ENCODE measurements at regions not wholly inside any gene's neighbourhood (a gene's known extent, or its start where the extent isn't known, plus 50 kb on each side); places are given as distances from the start of the nearest gene placed in this dataset.

- Mint-ChIP-seq H3K4me3 (no peak overlapping the region), H3K4me1 (ENCODE audit: low read depth) (peaks cover 5% of the 10 kb centered on the region), H3K27me3 (ENCODE audit: low read depth) (no peaks in the 10 kb centered on the region), H3K27ac (no peak overlapping the region), H3K9me3 (no peaks in the 10 kb centered on the region), H3K36me3 (ENCODE audit: low read depth) (no peaks in the 10 kb centered on the region)
- DNase-seq, result no peak
- intact Hi-C loops (cut with micrococcal nuclease), result no loop called here
- CTCF ChIA-PET, result interaction anchor here (0.7 kb wide), 1 partner anchor 421 kb away, joined by 3 read pairs; no protein-coding TSS in a partner anchor
Measured at GRCh38 chr17:77593081-77593480, 365.4 kb upstream of the TNRC6C start.

GRCh38 chr17:77594416-77595209 lies 363.9 kb upstream of the TNRC6C start:
- intact Hi-C loops (cut with micrococcal nuclease), result no loop called here
- Mint-ChIP-seq H3K36me3 (ENCODE audit: low read depth) (no peaks in the 10 kb centered on the region), H3K4me1 (ENCODE audit: low read depth) (peaks cover 5% of the 10 kb centered on the region), H3K4me3 (no peak overlapping the region), H3K27ac (no peak overlapping the region), H3K27me3 (ENCODE audit: low read depth) (no peaks in the 10 kb centered on the region), H3K9me3 (no peaks in the 10 kb centered on the region)
- no peak for DNase-seq
- CTCF ChIA-PET, result interaction anchor here (0.6 kb wide), 1 partner anchor 793 kb away, joined by 4 read pairs; no protein-coding TSS in a partner anchor

- H3K27me3 Mint-ChIP-seq (ENCODE audit: low read depth), result no peaks in the 10 kb centered on the region
- H3K4me3 Mint-ChIP-seq, result no peak overlapping the region
- CTCF ChIA-PET, result no interaction called here
- intact Hi-C loops (cut with micrococcal nuclease), result no loop called here
- no peak for DNase-seq
- H3K27ac Mint-ChIP-seq, result no peak overlapping the region
- no peaks in the 10 kb centered on the region for H3K36me3 Mint-ChIP-seq (ENCODE audit: low read depth)
- no peaks in the 10 kb centered on the region for H3K9me3 Mint-ChIP-seq
- H3K4me1 Mint-ChIP-seq (ENCODE audit: low read depth), result peaks cover 5% of the 10 kb centered on the region
Measured at GRCh38 chr17:77596491-77597417, 361.7 kb upstream of the TNRC6C start.

GRCh38 chr17:77597418-77598240 lies 360.9 kb upstream of the TNRC6C start:
- intact Hi-C loops (cut with micrococcal nuclease), result no loop called here
- Mint-ChIP-seq H3K9me3 (no peaks in the 10 kb centered on the region), H3K4me3 (no peak overlapping the region), H3K27ac (no peak overlapping the region), H3K36me3 (ENCODE audit: low read depth) (no peaks in the 10 kb centered on the region), H3K4me1 (ENCODE audit: low read depth) (peaks cover 5% of the 10 kb centered on the region), H3K27me3 (ENCODE audit: low read depth) (no peaks in the 10 kb centered on the region)
- CTCF ChIA-PET, result no interaction called here
- no peak for DNase-seq

- Mint-ChIP-seq H3K4me1 (ENCODE audit: low read depth) (peaks cover 5% of the 10 kb centered on the region), H3K36me3 (ENCODE audit: low read depth) (no peaks in the 10 kb centered on the region), H3K27ac (no peak overlapping the region), H3K4me3 (no peak overlapping the region), H3K9me3 (no peaks in the 10 kb centered on the region), H3K27me3 (ENCODE audit: low read depth) (no peaks in the 10 kb centered on the region)
- CTCF ChIA-PET, result no interaction called here
- no peak for DNase-seq
- intact Hi-C loops (cut with micrococcal nuclease), result no loop called here
Measured at GRCh38 chr17:77598241-77598620, 360.3 kb upstream of the TNRC6C start.

GRCh38 chr17:77599699-77600098 lies 358.8 kb upstream of the TNRC6C start:
- H3K4me1 Mint-ChIP-seq (ENCODE audit: low read depth), result peaks cover 3% of the 10 kb centered on the region
- H3K4me3 Mint-ChIP-seq, result no peak overlapping the region
- no peak overlapping the region for H3K27ac Mint-ChIP-seq
- H3K36me3 Mint-ChIP-seq (ENCODE audit: low read depth), result no peaks in the 10 kb centered on the region
- no peak for DNase-seq
- no peaks in the 10 kb centered on the region for H3K27me3 Mint-ChIP-seq (ENCODE audit: low read depth)
- CTCF ChIA-PET, result no interaction called here
- intact Hi-C loops (cut with micrococcal nuclease), result no loop called here
- H3K9me3 Mint-ChIP-seq, result no peaks in the 10 kb centered on the region

- H3K36me3 Mint-ChIP-seq (ENCODE audit: low read depth), result no peaks in the 10 kb centered on the region
- H3K9me3 Mint-ChIP-seq, result no peaks in the 10 kb centered on the region
- H3K27me3 Mint-ChIP-seq (ENCODE audit: low read depth), result no peaks in the 10 kb centered on the region
- CTCF ChIA-PET, result no interaction called here
- H3K27ac Mint-ChIP-seq, result no peak overlapping the region
- DNase-seq, result no peak
- no peak overlapping the region for H3K4me3 Mint-ChIP-seq
- intact Hi-C loops (cut with micrococcal nuclease), result no loop called here
- H3K4me1 Mint-ChIP-seq (ENCODE audit: low read depth), result no peaks in the 10 kb centered on the region
Measured at GRCh38 chr17:77600346-77600745, 358.2 kb upstream of the TNRC6C start.

GRCh38 chr17:77601054-77601979 lies 357.2 kb upstream of the TNRC6C start:
- no peaks in the 10 kb centered on the region for H3K36me3 Mint-ChIP-seq (ENCODE audit: low read depth)
- H3K27me3 Mint-ChIP-seq (ENCODE audit: low read depth), result no peaks in the 10 kb centered on the region
- intact Hi-C loops (cut with micrococcal nuclease), result no loop called here
- H3K4me3 Mint-ChIP-seq, result no peak overlapping the region
- CTCF ChIA-PET, result no interaction called here
- no peak for DNase-seq
- H3K4me1 Mint-ChIP-seq (ENCODE audit: low read depth), result no peaks in the 10 kb centered on the region
- H3K27ac Mint-ChIP-seq, result no peak overlapping the region
- no peaks in the 10 kb centered on the region for H3K9me3 Mint-ChIP-seq

GRCh38 chr17:77602062-77602746 lies 356.3 kb upstream of the TNRC6C start:
- CTCF ChIA-PET, result no interaction called here
- intact Hi-C loops (cut with micrococcal nuclease), result no loop called here
- Mint-ChIP-seq H3K27me3 (ENCODE audit: low read depth) (no peaks in the 10 kb centered on the region), H3K9me3 (no peaks in the 10 kb centered on the region), H3K27ac (no peak overlapping the region), H3K36me3 (ENCODE audit: low read depth) (no peaks in the 10 kb centered on the region), H3K4me1 (ENCODE audit: low read depth) (no peaks in the 10 kb centered on the region), H3K4me3 (no peak overlapping the region)
- no peak for DNase-seq

- CTCF ChIA-PET, result interaction anchor here (0.6 kb wide), 2 partner anchors 44 to 1262 kb away, joined by 3 read pairs; no protein-coding TSS in a partner anchor
- no peaks in the 10 kb centered on the region for H3K36me3 Mint-ChIP-seq (ENCODE audit: low read depth)
Measured at GRCh38 chr17:77602883-77603640, 355.4 kb upstream of the TNRC6C start.

More at GRCh38 chr17:77602883-77603640, 355.4 kb upstream of the TNRC6C start:
- no peak for DNase-seq
- H3K4me1 Mint-ChIP-seq (ENCODE audit: low read depth), result no peaks in the 10 kb centered on the region
- no peak overlapping the region for H3K27ac Mint-ChIP-seq
- no peaks in the 10 kb centered on the region for H3K9me3 Mint-ChIP-seq
- H3K4me3 Mint-ChIP-seq, result no peak overlapping the region
- intact Hi-C loops (cut with micrococcal nuclease), result no loop called here
- no peaks in the 10 kb centered on the region for H3K27me3 Mint-ChIP-seq (ENCODE audit: low read depth)

All from activated naive CD4-positive, alpha-beta T cell treated with anti-CD3 and anti-CD28 coated beads for 36 hours (primary cell).